ENCODE measurements at regions not wholly inside any gene's neighbourhood (a gene's known extent, or its start where the extent isn't known, plus 50 kb on each side); places are given as distances from the start of the nearest gene placed in this dataset.

GRCh38 chr12:53804429-53804828 is 52.6 kb upstream of the CISTR start:
- Histone ChIP-seq H2BK5ac (ENCODE audit: insufficient read length, low read length) (no peak overlapping the region), H3K9me3 (ENCODE audit: control insufficient read depth, low read depth, low read length) (no peaks in the 10 kb centered on the region), H3K23ac (ENCODE audit: insufficient read length, low read depth, low read length) (no peak overlapping the region), H3K9ac (ENCODE audit: extremely low read depth, insufficient read length, low read length) (no peak overlapping the region), H2BK15ac (ENCODE audit: low read depth, low read length) (no peak overlapping the region), H3K4me1 (ENCODE audit: insufficient read depth, low read length) (no peaks in the 10 kb centered on the region), H3T11ph (ENCODE audit: low read length) (no peak overlapping the region), H2BK20ac (ENCODE audit: low read depth, low read length, poor library complexity, severe bottlenecking) (no peak overlapping the region), H2AK5ac (ENCODE audit: insufficient read length, low read length) (no peak overlapping the region), H2BK120ac (ENCODE audit: low read depth, low read length, poor library complexity, severe bottlenecking) (no peak overlapping the region), H3K79me2 (ENCODE audit: insufficient read depth, low read length) (no peaks in the 10 kb centered on the region), H3K56ac (ENCODE audit: insufficient read length, low read depth, low read length) (no peak overlapping the region), H3K14ac (ENCODE audit: insufficient read depth, low read length) (no peak overlapping the region), H4K20me1 (ENCODE audit: control insufficient read depth, insufficient read depth, insufficient read length) (no peaks in the 10 kb centered on the region), H2BK12ac (ENCODE audit: insufficient read length, low read depth, low read length) (no peak overlapping the region), H3K79me1 (ENCODE audit: insufficient read depth, low read depth, low read length, poor library complexity, severe bottlenecking) (no peaks in the 10 kb centered on the region), H3K4me2 (ENCODE audit: insufficient read depth, insufficient read length, low read length) (no peak overlapping the region), H3K4ac (ENCODE audit: low read depth, low read length) (no peak overlapping the region), H4K8ac (replicated peaks; ENCODE audit: insufficient read length, low read depth, low read length) (no peak overlapping the region), H3K23me2 (ENCODE audit: insufficient read length, low read depth, low read length, poor library complexity, severe bottlenecking) (no peaks in the 10 kb centered on the region), H4K91ac (ENCODE audit: insufficient read length, low read depth, low read length) (no peak overlapping the region), H2AFZ (ENCODE audit: low read length) (no peak overlapping the region), H3K27me3 (ENCODE audit: insufficient read depth, low read length) (no peaks in the 10 kb centered on the region), H4K5ac (ENCODE audit: insufficient read length, low read depth, low read length) (no peak overlapping the region), H3K27ac (ENCODE audit: insufficient read length, low read depth, low read length) (no peak overlapping the region), H3K18ac (ENCODE audit: insufficient read length, low read depth, low read length) (no peak overlapping the region)
- Mint-ChIP-seq H3K4me1 (peaks cover 0 to 10% of the 10 kb centered on the region in 2 experiments; a peak in 3 of 4 replicates), H3K4me3 (no peak overlapping the region), H3K36me3 (ENCODE audit: insufficient read depth in 1 of 3, low read depth in 3 of 3) (no peaks in the 10 kb centered on the region), H3K27ac (no peak overlapping the region), H3K9me3 (no peaks in the 10 kb centered on the region), H3K27me3 (ENCODE audit: low read depth) (peaks cover 60% of the 10 kb centered on the region)
- TF ChIP-seq CTCF (conservative IDR thresholded peaks at IDR 0.05), result no peak
- WGBS (ENCODE audit: extremely low coverage, insufficient read length, low lambda C conversion rate), result no CpG with 5 or more reads among the region's 2 CpGs
- no peak for DNase-seq
